Heart left ventricle (tissue), 13 donors: ENCODE measurements at regions not wholly inside any gene's neighbourhood (a gene's known extent, or its start where the extent isn't known, plus 50 kb on each side); places are given as distances from the start of the nearest gene placed in this dataset.

ENCODE experiments used
- CTCF ChIP-seq, 12 donors: fragments of 200-600 bp; sonication (generic) in 4 of 12; IDR thresholded peaks; one replicate each; pipeline versions ENCODE4 v1.5.0 to v1.8.0; 2018 to 2022; ENCODE audit warnings: antibody characterized with exemption in 12 of 12, mild to moderate bottlenecking in 5 of 12
- POLR2A ChIP-seq, 2 donors: fragments of 450-650 bp; IDR thresholded peaks; one replicate each; pipeline ENCODE4 v1.6.1; 2017; ENCODE audit warnings: antibody characterized with exemption in 2 of 2, mild to moderate bottlenecking in 2 of 2, moderate library complexity in 2 of 2
- donor health status: ischemic (EF 13 %, LVEDD 7.1; RV severe dilation, severe dysfunction).
- donor health status: DM: no; HTN: yes; CAD: no.
- donor health status: DM: no; HTN: no; CAD: no.
- donor health status: ischemic (EF 25% LVEDD 6.9; RV normal size, moderate dysfunction).
- donor health status: ischemic (EF 25% LVEDD 5.7; RV mildly dilated, moderate dysfunction).
- donor health status: ischemic (EF 35%, LVEDD 5.7; RV mildly dilated, moderate dysfunction).
- donor health status: nonischemic (EF 11% LVEDD 7.7; RV severe dilation, severe dysfunction).
- donor health status: DM: yes; HTN: yes; CAD: no.
- donor health status: PGD.
- donor health status: ischemic (EF 29% LVEDD 5.4; RV normal size, mild dysfunction).
- donor health status: nonischemic (EF 23%, LVEDD 6.1; RV moderate dilation, normal function).

GRCh38 chr10:10818082-10818481 lies 199.6 kb upstream of the CELF2 start:
- TF ChIP-seq CTCF (IDR thresholded peaks at IDR 0.05) (no peak), POLR2A (IDR thresholded peaks at IDR 0.05) (no peak)
